Spleen (tissue), 11 donors: ENCODE measurements at regions not wholly inside any gene's neighbourhood (a gene's known extent, or its start where the extent isn't known, plus 50 kb on each side); places are given as distances from the start of the nearest gene placed in this dataset.

Source experiments
- DNase-seq: peaks from one replicate; pipeline ENCODE4 v3.0.0-alpha.2; 2020
- H3K27ac ChIP-seq, 8 donors: fragments of 200-600 bp; sonication (generic) in 7 of 8; 1 replicate in 4 of 8; 2 replicates in 4 of 8; pipeline versions ENCODE4 v1.5.0 to v1.8.0; 2016 to 2021; ENCODE audit warnings: inconsistent platforms in 4 of 8, mild to moderate bottlenecking in 4 of 8, moderate library complexity in 1 of 8
- H3K27me3 ChIP-seq, 7 donors: fragments of 200-600 bp; sonication (generic) in 6 of 7; replicated peaks in 1 of 7; 1 replicate in 4 of 7; 2 replicates in 3 of 7; pipeline versions ENCODE4 v1.5.0 to v1.8.0; 2016 to 2021; ENCODE audit warnings: inconsistent platforms in 3 of 7, mild to moderate bottlenecking in 1 of 7
- H3K36me3 ChIP-seq, 6 donors: fragments of 200-600 bp; sonication (generic) in 5 of 6; 1 replicate in 4 of 6; 2 replicates in 2 of 6; pipeline versions ENCODE4 v1.5.0 to v1.8.0; 2016 to 2021; ENCODE audit warnings: inconsistent platforms in 2 of 6
- H3K4me1 ChIP-seq, 6 donors: fragments of 200-600 bp; sonication (generic) in 5 of 6; 1 replicate in 3 of 6; 2 replicates in 3 of 6; pipeline versions ENCODE4 v1.5.0 to v1.8.0; 2016 to 2021; ENCODE audit warnings: inconsistent platforms in 3 of 6
- H3K4me3 ChIP-seq, 8 donors: fragments of 200-600 bp; sonication (generic) in 7 of 8; 1 replicate in 4 of 8; 2 replicates in 4 of 8; pipeline versions ENCODE4 v1.5.0 to v1.8.0; 2016 to 2021; ENCODE audit warnings: inconsistent platforms in 4 of 8, mild to moderate bottlenecking in 4 of 8, moderate library complexity in 2 of 8
- H3K9me3 ChIP-seq, 8 donors: fragments of 200-600 bp; sonication (generic) in 7 of 8; 1 replicate in 4 of 8; 2 replicates in 4 of 8; pipeline versions ENCODE4 v1.5.0 to v1.8.0; 2016 to 2021; ENCODE audit warnings: inconsistent platforms in 4 of 8
- CTCF ChIP-seq, 11 experiments: fragments of 200-600 bp in 7 of 11; fragments of 450-650 bp in 4 of 11; sonication (generic) in 4 of 11; IDR thresholded peaks in 8 of 11; conservative IDR thresholded peaks in 3 of 11; 1 replicate in 7 of 11; 2 replicates in 4 of 11; pipeline versions ENCODE4 v1.4.0 to v1.8.0; 2016 to 2021; ENCODE audit warnings: antibody characterized with exemption in 11 of 11, inconsistent platforms in 4 of 11, mild to moderate bottlenecking in 1 of 11
- POLR2A ChIP-seq, 3 donors: fragments of 450-650 bp; IDR thresholded peaks; one replicate each; pipeline ENCODE4 v1.5.1; 2017; ENCODE audit warnings: antibody characterized with exemption in 3 of 3, mild to moderate bottlenecking in 1 of 3
- POLR2AphosphoS5 ChIP-seq, 3 donors: sonication (generic); formaldehyde crosslinking; IDR thresholded peaks; one replicate each; pipeline ENCODE4 v1.5.1; 2017; ENCODE audit warnings: antibody characterized with exemption in 3 of 3
- WGBS, 5 donors: extraction: QIAGEN DNeasy Blood & Tissue Kit in 3 of 5; methylation state at CpG; one replicate each; pipeline versions ENCODE4 v1.1.5 to v1.1.7; 2013 to 2018; 5-methylcytosine and 5-hydroxymethylcytosine counted together
- intact Hi-C: fragments of 100-400 bp; cut with DNase I; formaldehyde crosslinking; loops from one replicate; pipeline ENCODE4 v1.15.0; 2023; ENCODE audit warnings: low total_unique reads
- donor health status: healthy with polysubstance abuse.
- donor health status: DM: no; HTN: no; CAD: no; lungs with moderate emphysema.
- donor health status: DM: no; HTN: no; CAD: no.
- donor health status: Bipolar disorder and iron deficiency.
- donor health status: healthy.
- donor health status: DM: no; HTN: no; CAD: no.
- donor health status: DM: yes; HTN: yes; CAD: no.

DNA sequence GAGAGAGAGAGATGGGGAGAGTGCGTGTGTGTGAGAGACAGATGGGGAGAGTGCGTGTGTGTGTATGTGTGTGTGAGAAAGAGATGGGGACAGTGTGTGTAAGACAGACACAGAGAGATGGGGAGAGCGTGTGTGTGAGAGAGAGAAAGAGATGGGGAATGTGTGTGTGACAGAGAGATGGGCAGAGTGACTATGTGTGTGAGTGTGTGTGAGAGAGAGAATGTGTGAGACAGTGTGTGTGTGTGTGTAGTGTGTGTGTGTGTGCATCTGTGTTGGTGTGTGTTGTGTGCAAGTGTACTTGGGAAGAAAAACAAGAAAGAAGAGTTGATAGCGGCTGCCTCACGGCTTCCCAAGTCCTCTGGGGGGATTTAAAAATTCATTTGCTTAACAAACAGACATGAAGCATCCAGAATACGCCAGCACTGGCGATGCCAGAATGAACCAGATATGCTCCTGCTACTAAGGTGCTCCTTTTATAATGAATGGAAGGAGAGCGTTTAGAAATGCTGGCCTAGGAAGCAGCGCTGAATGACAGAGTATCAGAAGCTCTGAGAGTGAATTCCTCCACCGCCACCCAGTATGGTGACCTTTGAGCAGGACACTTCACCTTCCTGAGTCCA is 186.1 kb upstream of the TSC22D2 start:
- DNase-seq: no peak
- Histone ChIP-seq H3K36me3 (no peaks in the 10 kb centered on the region), H3K4me3 (no peak overlapping the region), H3K27ac (no peak overlapping the region), H3K27me3 (peaks cover 0 to 53% (median 0%) of the 10 kb centered on the region in 7 donors), H3K9me3 (peaks cover 0 to 11% (median 7%) of the 10 kb centered on the region in 8 donors), H3K4me1 (peaks cover 0 to 16% (median 9%) of the 10 kb centered on the region in 6 donors)
- 89 to 94% (median 92%) methylated on average over 10 of the region's 10 CpGs for WGBS, 5 donors
- TF ChIP-seq CTCF (IDR thresholded peaks at IDR 0.05 in 8 of 11, conservative IDR thresholded peaks at IDR 0.05 in 3 of 11): no peak
- no peak for TF ChIP-seq POLR2AphosphoS5 (IDR thresholded peaks at IDR 0.05)
- intact Hi-C loops: no loop called here

DNA sequence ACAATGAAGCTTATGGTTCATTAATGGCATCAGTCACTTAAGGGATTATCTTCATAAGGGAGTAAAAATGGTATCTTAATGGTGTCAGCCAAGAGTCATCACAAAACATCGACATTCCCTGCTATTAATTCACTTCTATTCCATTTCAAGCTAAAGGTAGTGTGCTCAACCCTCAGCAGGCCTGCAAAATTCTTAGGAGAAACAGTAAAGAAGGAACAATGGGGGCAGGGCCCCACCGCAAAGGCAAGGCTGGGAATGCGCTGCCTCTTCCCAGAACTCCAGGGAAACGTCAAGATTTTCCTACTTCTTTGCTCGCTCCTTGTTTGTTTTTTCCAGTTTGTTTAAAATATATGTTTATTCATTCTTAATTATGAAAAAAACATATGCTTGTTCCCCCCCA is 187.3 kb upstream of the TSC22D2 start:
- 49 to 60% (median 59%) methylated on average over 5 of the region's 5 CpGs for WGBS, 5 donors
- Histone ChIP-seq H3K4me3 (peak overlapping the region in 3 of 8 donors; percentile 4 to 46 (median 33)), H3K4me1 (peaks cover 0 to 16% (median 9%) of the 10 kb centered on the region in 6 donors), H3K9me3 (peaks cover 0 to 11% (median 7%) of the 10 kb centered on the region in 8 donors), H3K36me3 (no peaks in the 10 kb centered on the region), H3K27ac (no peak overlapping the region), H3K27me3 (peaks cover 0 to 52% (median 0%) of the 10 kb centered on the region in 7 donors)
- DNase-seq: no peak
- intact Hi-C loops: no loop called here
- TF ChIP-seq POLR2AphosphoS5 (IDR thresholded peaks at IDR 0.05) (no peak), POLR2A (IDR thresholded peaks at IDR 0.05) (no peak), CTCF (IDR thresholded peaks at IDR 0.05 in 8 of 11, conservative IDR thresholded peaks at IDR 0.05 in 3 of 11) (no peak)

DNA sequence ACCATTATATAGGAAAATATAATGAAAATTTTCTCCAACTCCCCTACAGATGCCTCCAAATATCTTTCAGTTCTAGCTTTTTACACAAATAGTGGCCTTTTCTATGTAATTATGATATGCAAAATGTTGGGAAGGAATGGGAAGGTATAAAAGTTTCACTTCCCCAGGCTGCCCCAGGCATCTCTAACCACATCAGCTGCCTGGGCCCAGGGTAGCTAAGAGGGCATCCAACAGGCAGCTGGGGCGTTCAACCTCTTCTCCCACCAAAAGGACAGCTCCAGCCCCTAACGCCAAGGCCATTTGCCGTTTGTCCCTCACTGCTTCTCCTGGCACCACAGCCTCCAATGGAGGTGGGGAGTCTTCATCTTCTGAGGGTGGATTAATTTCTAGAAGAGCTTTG is 188.1 kb upstream of the TSC22D2 start:
- 61 to 82% (median 77%) methylated on average over 3 of the region's 3 CpGs for WGBS, 5 donors

More for the DNA sequence above, 188.1 kb upstream of the TSC22D2 start:
- no peak overlapping the region for H3K27ac ChIP-seq
- intact Hi-C loops: no loop called here
- no peak for DNase-seq
- no peak for TF ChIP-seq CTCF (IDR thresholded peaks at IDR 0.05 in 8 of 11, conservative IDR thresholded peaks at IDR 0.05 in 3 of 11)
- no peak for TF ChIP-seq POLR2A (IDR thresholded peaks at IDR 0.05)
- TF ChIP-seq POLR2AphosphoS5 (IDR thresholded peaks at IDR 0.05): no peak
- peaks cover 0 to 11% (median 7%) of the 10 kb centered on the region in 8 donors for H3K9me3 ChIP-seq
- H3K36me3 ChIP-seq: no peaks in the 10 kb centered on the region
- no peak overlapping the region for H3K4me3 ChIP-seq
- H3K27me3 ChIP-seq: peaks cover 0 to 44% (median 0%) of the 10 kb centered on the region in 7 donors
- peaks cover 0 to 16% (median 9%) of the 10 kb centered on the region in 6 donors for H3K4me1 ChIP-seq
